Lung (tissue), 11 donors: ENCODE measurements at regions not wholly inside any gene's neighbourhood (a gene's known extent, or its start where the extent isn't known, plus 50 kb on each side); places are given as distances from the start of the nearest gene placed in this dataset.

Experiments
- ATAC-seq: fragments of 200-7000 bp; cut with Tn5 transposase; one replicate; pipeline ENCODE4 v1.9.1; 2020; ENCODE audit warnings: moderate number of reproducible peaks; ENCODE audit not compliant: insufficient read depth, low FRiP score
- DNase-seq, 3 donors: peaks; one replicate each; pipeline ENCODE4 v3.0.0-alpha.2; 2013 to 2017
- H3K27ac ChIP-seq, 2 donors: one replicate each; pipeline ENCODE4 v1.5.1; 2013; ENCODE audit warnings: mild to moderate bottlenecking in 2 of 2, moderate library complexity in 2 of 2, control low read depth in 1 of 2, inconsistent platforms in 1 of 2, low read depth in 1 of 2, low read length in 1 of 2
- H3K27me3 ChIP-seq, 3 donors: one replicate each; pipeline ENCODE4 v1.5.1; 2013; ENCODE audit warnings: low read length in 2 of 3; ENCODE audit not compliant: control insufficient read depth in 3 of 3, insufficient read depth in 3 of 3
- H3K36me3 ChIP-seq, 4 donors: one replicate each; pipeline ENCODE4 v1.5.1; 2013; ENCODE audit warnings: low read length in 4 of 4, mild to moderate bottlenecking in 1 of 4, moderate library complexity in 1 of 4; ENCODE audit not compliant: control insufficient read depth in 4 of 4, insufficient read depth in 4 of 4
- H3K4me1 ChIP-seq, 5 donors: one replicate each; pipeline ENCODE4 v1.5.1; 2013; ENCODE audit warnings: low read length in 5 of 5, mild to moderate bottlenecking in 2 of 5, moderate library complexity in 1 of 5; ENCODE audit not compliant: control insufficient read depth in 5 of 5, insufficient read depth in 5 of 5
- H3K4me3 ChIP-seq: one replicate; pipeline ENCODE4 v1.5.1; 2013; ENCODE audit warnings: mild to moderate bottlenecking, control low read depth, moderate library complexity
- H3K9ac ChIP-seq, 2 donors: one replicate each; pipeline ENCODE4 v1.5.1; 2013; ENCODE audit warnings: low read length in 2 of 2, control low read depth in 1 of 2; ENCODE audit not compliant: insufficient read depth in 1 of 2
- H3K9me3 ChIP-seq, 4 donors: one replicate each; pipeline ENCODE4 v1.5.1; 2013; ENCODE audit warnings: low read length in 3 of 4, mild to moderate bottlenecking in 1 of 4, moderate library complexity in 1 of 4; ENCODE audit not compliant: control insufficient read depth in 4 of 4, insufficient read depth in 3 of 4
- WGBS, 2 donors: extraction: QIAGEN DNeasy Blood & Tissue Kit; methylation state at CpG; one replicate each; pipeline ENCODE4 v1.1.7; 2013; 5-methylcytosine and 5-hydroxymethylcytosine counted together
- TF ChIP-seq, protein P1 (sequence below): IDR thresholded peaks from 2 replicates; pipeline ENCODE4 v1.5.1; 2012; ENCODE audit warnings: mild to moderate bottlenecking; ENCODE audit errors: control extremely low read depth, extremely low read depth
- donor health status: control.
- donor health status: control.
- donor health status: Bipolar disorder and iron deficiency.
- donor health status: healthy.
- donor health status: DM: yes; HTN: yes; CAD: no.

DNA sequence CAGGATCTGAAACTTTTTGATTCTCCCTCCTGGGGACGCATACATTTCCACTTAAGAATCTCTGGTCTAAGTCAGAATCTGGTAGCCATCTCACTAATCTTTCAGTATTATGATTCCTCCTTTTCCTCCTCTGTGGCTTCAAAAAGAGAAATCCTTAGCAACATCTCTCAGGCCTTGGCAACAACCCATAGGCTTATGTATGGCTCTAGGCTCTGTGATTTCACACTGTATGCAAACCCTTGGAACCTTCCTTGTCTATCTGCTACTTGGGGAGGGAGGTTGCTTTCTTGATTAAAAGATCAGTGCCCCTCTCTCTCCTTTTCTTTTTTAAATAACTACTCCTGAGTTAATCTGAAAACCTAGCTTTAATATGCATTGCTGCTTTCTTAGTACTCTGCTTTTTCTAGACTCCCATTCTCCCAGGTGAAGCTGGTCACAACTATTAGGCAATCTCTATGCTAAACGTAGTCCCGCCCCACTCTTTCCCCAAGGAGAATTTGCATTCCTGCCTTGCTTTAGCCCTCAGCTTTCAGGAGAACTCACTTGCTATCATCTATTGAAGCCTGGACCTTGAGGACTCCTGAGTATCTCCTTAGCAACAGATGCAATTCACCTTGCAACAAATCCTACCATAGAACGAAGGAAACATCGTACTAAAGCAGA, 72.2 kb upstream of the L3MBTL4 start:
- TF ChIP-seq, protein P1, sequence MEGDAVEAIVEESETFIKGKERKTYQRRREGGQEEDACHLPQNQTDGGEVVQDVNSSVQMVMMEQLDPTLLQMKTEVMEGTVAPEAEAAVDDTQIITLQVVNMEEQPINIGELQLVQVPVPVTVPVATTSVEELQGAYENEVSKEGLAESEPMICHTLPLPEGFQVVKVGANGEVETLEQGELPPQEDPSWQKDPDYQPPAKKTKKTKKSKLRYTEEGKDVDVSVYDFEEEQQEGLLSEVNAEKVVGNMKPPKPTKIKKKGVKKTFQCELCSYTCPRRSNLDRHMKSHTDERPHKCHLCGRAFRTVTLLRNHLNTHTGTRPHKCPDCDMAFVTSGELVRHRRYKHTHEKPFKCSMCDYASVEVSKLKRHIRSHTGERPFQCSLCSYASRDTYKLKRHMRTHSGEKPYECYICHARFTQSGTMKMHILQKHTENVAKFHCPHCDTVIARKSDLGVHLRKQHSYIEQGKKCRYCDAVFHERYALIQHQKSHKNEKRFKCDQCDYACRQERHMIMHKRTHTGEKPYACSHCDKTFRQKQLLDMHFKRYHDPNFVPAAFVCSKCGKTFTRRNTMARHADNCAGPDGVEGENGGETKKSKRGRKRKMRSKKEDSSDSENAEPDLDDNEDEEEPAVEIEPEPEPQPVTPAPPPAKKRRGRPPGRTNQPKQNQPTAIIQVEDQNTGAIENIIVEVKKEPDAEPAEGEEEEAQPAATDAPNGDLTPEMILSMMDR: no peak
- 77 to 84% methylated on average over 5 of the region's 5 CpGs for WGBS, 2 donors
- Histone ChIP-seq H3K9ac (no peak overlapping the region), H3K27me3 (no peaks in the 10 kb centered on the region), H3K27ac (no peak overlapping the region), H3K36me3 (no peaks in the 10 kb centered on the region), H3K4me1 (no peaks in the 10 kb centered on the region), H3K4me3 (no peak overlapping the region), H3K9me3 (no peaks in the 10 kb centered on the region)
- no peak for DNase-seq
- ATAC-seq: no peak

DNA sequence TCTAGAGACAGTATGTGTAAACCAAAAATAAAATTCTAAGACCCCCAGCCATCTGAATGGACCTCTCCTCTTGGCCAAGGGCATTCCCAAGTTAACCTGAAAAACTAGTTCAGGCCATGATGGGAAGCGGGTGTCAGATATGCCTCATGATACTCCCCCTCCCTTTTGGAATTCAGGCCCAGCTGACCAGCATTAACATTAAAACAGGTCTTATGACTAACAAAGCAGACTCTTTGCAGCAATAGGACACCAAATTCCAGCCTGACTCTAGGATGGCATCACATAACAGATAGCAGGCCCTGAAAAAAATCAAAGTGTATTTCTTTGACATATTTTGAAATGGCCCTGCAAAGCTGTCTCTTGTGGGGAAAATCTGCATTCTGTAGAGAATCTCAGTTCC, 73.3 kb upstream of the L3MBTL4 start:
- DNase-seq (no peak), ATAC-seq (no peak)
- Histone ChIP-seq H3K36me3 (no peaks in the 10 kb centered on the region), H3K27me3 (no peaks in the 10 kb centered on the region), H3K4me3 (no peak overlapping the region), H3K9me3 (no peaks in the 10 kb centered on the region), H3K4me1 (peaks cover 0 to 2% (median 0%) of the 10 kb centered on the region in 5 donors), H3K27ac (no peak overlapping the region), H3K9ac (no peak overlapping the region)
- TF ChIP-seq, protein P1: no peak
- WGBS, 2 donors: 92 to 94% methylated on average over 1 of the region's 1 CpG

DNA sequence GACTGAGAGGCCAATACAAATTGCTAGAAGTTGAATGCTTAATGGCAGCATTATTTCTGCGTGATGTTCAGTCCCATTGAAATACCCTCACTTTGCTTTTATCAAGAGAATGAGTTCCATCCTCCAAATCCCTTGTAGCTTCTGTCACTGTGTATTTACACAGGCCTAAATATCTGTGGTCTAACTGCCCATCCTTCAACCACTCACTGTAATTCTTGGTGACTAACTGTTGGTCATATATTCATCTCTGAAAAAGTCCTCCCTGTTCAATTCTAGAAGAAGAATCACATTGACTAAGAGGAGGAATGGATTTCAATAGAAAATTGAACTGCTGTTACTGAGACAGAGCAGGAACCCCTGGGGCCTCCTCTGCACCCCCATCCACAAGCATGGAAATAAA, 74.2 kb upstream of the L3MBTL4 start:
- WGBS, 2 donors: 95 to 97% methylated on average over 1 of the region's 1 CpG
- H3K9ac ChIP-seq: no peak overlapping the region
- no peak for DNase-seq

More for the DNA sequence above, 74.2 kb upstream of the L3MBTL4 start:
- H3K4me3 ChIP-seq: no peak overlapping the region
- no peaks in the 10 kb centered on the region for H3K27me3 ChIP-seq
- TF ChIP-seq, protein P1: no peak
- no peak for ATAC-seq
- H3K4me1 ChIP-seq: peaks cover 0 to 7% (median 0%) of the 10 kb centered on the region in 5 donors
- H3K36me3 ChIP-seq: no peaks in the 10 kb centered on the region
- H3K9me3 ChIP-seq: no peaks in the 10 kb centered on the region
- H3K27ac ChIP-seq: no peak overlapping the region
